ENCODE measurements at regions not wholly inside any gene's neighbourhood (a gene's known extent, or its start where the extent isn't known, plus 50 kb on each side); places are given as distances from the start of the nearest gene placed in this dataset.

- TF ChIP-seq ZNF331 (CRISPR knock-in tag; IDR thresholded peaks at IDR 0.05; ENCODE audit: low read depth) (no peak), STAT1 (IDR thresholded peaks at IDR 0.05; ENCODE audit: unreplicated experiment) (no peak)
- TF ChIP-seq, protein P1, sequence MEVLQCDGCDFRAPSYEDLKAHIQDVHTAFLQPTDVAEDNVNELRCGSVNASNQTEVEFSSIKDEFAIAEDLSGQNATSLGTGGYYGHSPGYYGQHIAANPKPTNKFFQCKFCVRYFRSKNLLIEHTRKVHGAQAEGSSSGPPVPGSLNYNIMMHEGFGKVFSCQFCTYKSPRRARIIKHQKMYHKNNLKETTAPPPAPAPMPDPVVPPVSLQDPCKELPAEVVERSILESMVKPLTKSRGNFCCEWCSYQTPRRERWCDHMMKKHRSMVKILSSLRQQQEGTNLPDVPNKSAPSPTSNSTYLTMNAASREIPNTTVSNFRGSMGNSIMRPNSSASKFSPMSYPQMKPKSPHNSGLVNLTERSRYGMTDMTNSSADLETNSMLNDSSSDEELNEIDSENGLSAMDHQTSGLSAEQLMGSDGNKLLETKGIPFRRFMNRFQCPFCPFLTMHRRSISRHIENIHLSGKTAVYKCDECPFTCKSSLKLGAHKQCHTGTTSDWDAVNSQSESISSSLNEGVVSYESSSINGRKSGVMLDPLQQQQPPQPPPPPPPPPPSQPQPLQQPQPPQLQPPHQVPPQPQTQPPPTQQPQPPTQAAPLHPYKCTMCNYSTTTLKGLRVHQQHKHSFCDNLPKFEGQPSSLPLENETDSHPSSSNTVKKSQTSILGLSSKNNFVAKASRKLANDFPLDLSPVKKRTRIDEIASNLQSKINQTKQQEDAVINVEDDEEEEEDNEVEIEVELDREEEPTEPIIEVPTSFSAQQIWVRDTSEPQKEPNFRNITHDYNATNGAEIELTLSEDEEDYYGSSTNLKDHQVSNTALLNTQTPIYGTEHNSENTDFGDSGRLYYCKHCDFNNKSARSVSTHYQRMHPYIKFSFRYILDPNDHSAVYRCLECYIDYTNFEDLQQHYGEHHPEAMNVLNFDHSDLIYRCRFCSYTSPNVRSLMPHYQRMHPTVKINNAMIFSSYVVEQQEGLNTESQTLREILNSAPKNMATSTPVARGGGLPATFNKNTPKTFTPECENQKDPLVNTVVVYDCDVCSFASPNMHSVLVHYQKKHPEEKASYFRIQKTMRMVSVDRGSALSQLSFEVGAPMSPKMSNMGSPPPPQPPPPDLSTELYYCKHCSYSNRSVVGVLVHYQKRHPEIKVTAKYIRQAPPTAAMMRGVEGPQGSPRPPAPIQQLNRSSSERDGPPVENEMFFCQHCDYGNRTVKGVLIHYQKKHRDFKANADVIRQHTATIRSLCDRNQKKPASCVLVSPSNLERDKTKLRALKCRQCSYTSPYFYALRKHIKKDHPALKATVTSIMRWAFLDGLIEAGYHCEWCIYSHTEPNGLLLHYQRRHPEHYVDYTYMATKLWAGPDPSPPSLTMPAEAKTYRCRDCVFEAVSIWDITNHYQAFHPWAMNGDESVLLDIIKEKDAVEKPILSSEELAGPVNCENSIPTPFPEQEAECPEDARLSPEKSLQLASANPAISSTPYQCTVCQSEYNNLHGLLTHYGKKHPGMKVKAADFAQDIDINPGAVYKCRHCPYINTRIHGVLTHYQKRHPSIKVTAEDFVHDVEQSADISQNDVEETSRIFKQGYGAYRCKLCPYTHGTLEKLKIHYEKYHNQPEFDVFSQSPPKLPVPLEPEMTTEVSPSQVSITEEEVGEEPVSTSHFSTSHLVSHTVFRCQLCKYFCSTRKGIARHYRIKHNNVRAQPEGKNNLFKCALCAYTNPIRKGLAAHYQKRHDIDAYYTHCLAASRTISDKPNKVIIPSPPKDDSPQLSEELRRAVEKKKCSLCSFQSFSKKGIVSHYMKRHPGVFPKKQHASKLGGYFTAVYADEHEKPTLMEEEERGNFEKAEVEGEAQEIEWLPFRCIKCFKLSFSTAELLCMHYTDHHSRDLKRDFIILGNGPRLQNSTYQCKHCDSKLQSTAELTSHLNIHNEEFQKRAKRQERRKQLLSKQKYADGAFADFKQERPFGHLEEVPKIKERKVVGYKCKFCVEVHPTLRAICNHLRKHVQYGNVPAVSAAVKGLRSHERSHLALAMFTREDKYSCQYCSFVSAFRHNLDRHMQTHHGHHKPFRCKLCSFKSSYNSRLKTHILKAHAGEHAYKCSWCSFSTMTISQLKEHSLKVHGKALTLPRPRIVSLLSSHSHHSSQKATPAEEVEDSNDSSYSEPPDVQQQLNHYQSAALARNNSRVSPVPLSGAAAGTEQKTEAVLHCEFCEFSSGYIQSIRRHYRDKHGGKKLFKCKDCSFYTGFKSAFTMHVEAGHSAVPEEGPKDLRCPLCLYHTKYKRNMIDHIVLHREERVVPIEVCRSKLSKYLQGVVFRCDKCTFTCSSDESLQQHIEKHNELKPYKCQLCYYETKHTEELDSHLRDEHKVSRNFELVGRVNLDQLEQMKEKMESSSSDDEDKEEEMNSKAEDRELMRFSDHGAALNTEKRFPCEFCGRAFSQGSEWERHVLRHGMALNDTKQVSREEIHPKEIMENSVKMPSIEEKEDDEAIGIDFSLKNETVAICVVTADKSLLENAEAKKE (CRISPR knock-in tag; IDR thresholded peaks at IDR 0.05) = no peak
Measured at GRCh38 chr5:54659700-54660131, 142.2 kb downstream of the SNX18 start (continued).

- no peak for ATAC-seq
- Histone ChIP-seq H2AFZ (no peak overlapping the region), H3F3A (replicated peaks; ENCODE audit: low read depth) (no peaks in the 10 kb centered on the region)
- TF ChIP-seq POLR2AphosphoS5 (IDR thresholded peaks at IDR 0.05; ENCODE audit: low read depth) (no peak), JUNB (IDR thresholded peaks at IDR 0.05; ENCODE audit: unreplicated experiment) (no peak), ETS1 (IDR thresholded peaks at IDR 0.05) (no peak), ZNF331 (CRISPR knock-in tag; IDR thresholded peaks at IDR 0.05; ENCODE audit: low read depth) (no peak), CREB1 (CRISPR knock-in tag; IDR thresholded peaks at IDR 0.05; ENCODE audit: low read depth) (no peak), NANOG (IDR thresholded peaks at IDR 0.05; ENCODE audit: borderline replicate concordance) (no peak), EZH2phosphoT487 (IDR thresholded peaks at IDR 0.05; ENCODE audit: unreplicated experiment) (no peak)
- TF ChIP-seq, protein P1 (CRISPR knock-in tag; IDR thresholded peaks at IDR 0.05) = no peak
Measured at GRCh38 chr5:54658010-54658409, 140.5 kb downstream of the SNX18 start.

More at GRCh38 chr5:54658010-54658409, 140.5 kb downstream of the SNX18 start:
- Mint-ChIP-seq H3K36me3 (ENCODE audit: low read depth) (no peaks in the 10 kb centered on the region), H3K4me3 (no peak overlapping the region), H3K9me3 (no peaks in the 10 kb centered on the region; the same call in 2 of the 3 replicates), H3K27me3 (ENCODE audit: insufficient read depth, low read depth, poor library complexity) (no peaks in the 10 kb centered on the region), H3K4me1 (no peaks in the 10 kb centered on the region), H3K27ac (no peak overlapping the region)
- DNase-seq (ENCODE audit: low spot score) = no peak
- H3K4me2 ChIP-seq = no peak overlapping the region
- no peaks in the 10 kb centered on the region for H3K79me2 ChIP-seq (replicated peaks; ENCODE audit: insufficient read depth)
- no peaks in the 10 kb centered on the region for H3K36me3 ChIP-seq (ENCODE audit: insufficient read depth)
- no peak overlapping the region for H3K4me3 ChIP-seq
- H3K9me2 ChIP-seq (ENCODE audit: insufficient read depth) = 0 out of 2 replicates have a peak, but pooled peaks cover 3% of the 10 kb centered on the region
- no peaks in the 10 kb centered on the region for H3K27me3 ChIP-seq (ENCODE audit: insufficient read depth)
- H4K20me1 ChIP-seq (replicated peaks; ENCODE audit: insufficient read depth) = no peaks in the 10 kb centered on the region; the same call in 1 of the 2 replicates
- no peaks in the 10 kb centered on the region for H3K4me1 ChIP-seq (ENCODE audit: insufficient read depth)
- no peak overlapping the region for H3K27ac ChIP-seq (ENCODE audit: low read depth)

All from GM23338 (cell line).